Fibroblast of skin of left quadriceps (primary cell): ENCODE measurements at regions not wholly inside any gene's neighbourhood (a gene's known extent, or its start where the extent isn't known, plus 50 kb on each side); places are given as distances from the start of the nearest gene placed in this dataset.
"Not testable (repeated sequence)": the region's sequence is repeated elsewhere in the genome, so short reads cannot be mapped to it uniquely, and the experiment has no call there.

Experiments used
- DNase-seq, 2 experiments: peaks; one replicate each; pipeline ENCODE4 v3.0.0-alpha.2; 2013; ENCODE audit warnings: low read depth in 2 of 2

GRCh38 chr10:111579473-111579872, 502.6 kb downstream of the ADRA2A start:
- no peak for DNase-seq

GRCh38 chr10:111590703-111591102, 513.9 kb downstream of the ADRA2A start:
- DNase-seq, result no peak

- DNase-seq, result no peak
Measured at GRCh38 chr10:111593578-111593977, 516.7 kb downstream of the ADRA2A start.

- DNase-seq, result no peak
Measured at GRCh38 chr10:111595173-111595572, 518.3 kb downstream of the ADRA2A start.

- peak; percentile 14 to 16 for DNase-seq
Measured at GRCh38 chr10:111598433-111599059, 521.7 kb downstream of the ADRA2A start.

GRCh38 chr10:111599943-111600342, 523.1 kb downstream of the ADRA2A start:
- no peak for DNase-seq

GRCh38 chr10:111600772-111601171, 523.9 kb downstream of the ADRA2A start:
- DNase-seq, result no peak

GRCh38 chr10:111612273-111612672, 535.4 kb downstream of the ADRA2A start:
- no peak for DNase-seq

- no peak for DNase-seq
Measured at GRCh38 chr10:111634191-111634590, 549.4 kb downstream of the GPAM start.

GRCh38 chr10:111646021-111646420, 537.5 kb downstream of the GPAM start:
- DNase-seq, result no peak

GRCh38 chr10:111648046-111648445, 535.5 kb downstream of the GPAM start:
- peak; percentile 65 to 69 for DNase-seq

- not testable (repeated sequence) for DNase-seq
Measured at GRCh38 chr10:111649080-111649479, 534.5 kb downstream of the GPAM start.

- DNase-seq, result no peak
Measured at GRCh38 chr10:111650088-111650487, 533.5 kb downstream of the GPAM start.

GRCh38 chr10:111656066-111656465, 527.5 kb downstream of the GPAM start:
- no peak for DNase-seq

- no peak for DNase-seq
Measured at GRCh38 chr10:111677759-111678158, 505.8 kb downstream of the GPAM start.

- DNase-seq, result no peak
Measured at GRCh38 chr10:111686796-111687195, 496.8 kb downstream of the GPAM start.

GRCh38 chr10:111698711-111699110, 484.9 kb downstream of the GPAM start:
- DNase-seq, result no peak

- DNase-seq, result no peak
Measured at GRCh38 chr10:111703986-111704385, 479.6 kb downstream of the GPAM start.

GRCh38 chr10:111705021-111705420, 478.5 kb downstream of the GPAM start:
- peak; percentile 60 to 66 for DNase-seq

GRCh38 chr10:111706331-111706730, 477.2 kb downstream of the GPAM start:
- no peak for DNase-seq

- peak; percentile 72 to 74 for DNase-seq
Measured at GRCh38 chr10:111707076-111707475, 476.5 kb downstream of the GPAM start.

GRCh38 chr10:111709603-111710002, 474.0 kb downstream of the GPAM start:
- no peak for DNase-seq

- DNase-seq, result no peak
Measured at GRCh38 chr10:111716032-111716431, 467.5 kb downstream of the GPAM start.

GRCh38 chr10:111724121-111724520, 459.4 kb downstream of the GPAM start:
- DNase-seq, result no peak
